Calu3 (cell line): ENCODE measurements at regions not wholly inside any gene's neighbourhood (a gene's known extent, or its start where the extent isn't known, plus 50 kb on each side); places are given as distances from the start of the nearest gene placed in this dataset.

Source experiments
- BruUV-seq: library from RNA; stranded (reverse); fragments of 400-500 nt; replicated peaks from 2 replicates; lab custom pipeline; 2021; lab: Mats Ljungman, UMichigan
- CTCF ChIA-PET: fragments of 300-600 bp; sonication (Branson Sonifier 250); formaldehyde crosslinking; loops from one replicate; lab custom pipeline; 2022; ENCODE audit warnings: antibody characterized with exemption; lab: Charles Lee
- DNase-seq: peaks from one replicate; pipeline ENCODE4 v3.0.0; 2022
- H3K27ac Mint-ChIP-seq: one replicate; pipeline ENCODE4 v1.8.0; 2022; ENCODE audit warnings: mixed read lengths; ENCODE audit not compliant: unreplicated experiment
- H3K27me3 Mint-ChIP-seq: one replicate; pipeline ENCODE4 v1.8.0; 2022; ENCODE audit warnings: mixed read lengths; ENCODE audit not compliant: unreplicated experiment
- H3K36me3 Mint-ChIP-seq: one replicate; pipeline ENCODE4 v1.8.0; 2022; ENCODE audit warnings: mild to moderate bottlenecking, moderate library complexity, mixed read lengths; ENCODE audit not compliant: insufficient read depth, unreplicated experiment
- H3K4me1 Mint-ChIP-seq: one replicate; pipeline ENCODE4 v1.8.0; 2022; ENCODE audit warnings: mild to moderate bottlenecking, low read depth, mixed read lengths; ENCODE audit not compliant: unreplicated experiment
- H3K4me3 Mint-ChIP-seq: one replicate; pipeline ENCODE4 v1.8.0; 2022; ENCODE audit warnings: mild to moderate bottlenecking, low read depth, moderate library complexity, mixed read lengths; ENCODE audit not compliant: unreplicated experiment
- H3K9me3 Mint-ChIP-seq: one replicate; pipeline ENCODE4 v1.8.0; 2022; ENCODE audit warnings: low read depth, mixed read lengths; ENCODE audit not compliant: unreplicated experiment
- intact Hi-C: fragments of 100-400 bp; cut with micrococcal nuclease; formaldehyde crosslinking; loops from one replicate; pipeline ENCODE4 v1.10.0; 2022; ENCODE audit not compliant: unreplicated experiment
- TF ChIP-seq, protein P1 (sequence below): fragments of 200-600 bp; IDR thresholded peaks from one replicate; pipeline ENCODE4 v1.8.0; 2022; ENCODE audit warnings: antibody characterized with exemption; ENCODE audit not compliant: unreplicated experiment

GRCh38 chr1:78373676-78374075, 117.1 kb upstream of the PTGFR start:
- H3K4me3 Mint-ChIP-seq = no peak overlapping the region
- no peaks in the 10 kb centered on the region for H3K9me3 Mint-ChIP-seq
- DNase-seq = no peak
- no peaks in the 10 kb centered on the region for H3K36me3 Mint-ChIP-seq
- no TSS peak for BruUV-seq
- peaks cover 12% of the 10 kb centered on the region for H3K4me1 Mint-ChIP-seq
- TF ChIP-seq, protein P1, sequence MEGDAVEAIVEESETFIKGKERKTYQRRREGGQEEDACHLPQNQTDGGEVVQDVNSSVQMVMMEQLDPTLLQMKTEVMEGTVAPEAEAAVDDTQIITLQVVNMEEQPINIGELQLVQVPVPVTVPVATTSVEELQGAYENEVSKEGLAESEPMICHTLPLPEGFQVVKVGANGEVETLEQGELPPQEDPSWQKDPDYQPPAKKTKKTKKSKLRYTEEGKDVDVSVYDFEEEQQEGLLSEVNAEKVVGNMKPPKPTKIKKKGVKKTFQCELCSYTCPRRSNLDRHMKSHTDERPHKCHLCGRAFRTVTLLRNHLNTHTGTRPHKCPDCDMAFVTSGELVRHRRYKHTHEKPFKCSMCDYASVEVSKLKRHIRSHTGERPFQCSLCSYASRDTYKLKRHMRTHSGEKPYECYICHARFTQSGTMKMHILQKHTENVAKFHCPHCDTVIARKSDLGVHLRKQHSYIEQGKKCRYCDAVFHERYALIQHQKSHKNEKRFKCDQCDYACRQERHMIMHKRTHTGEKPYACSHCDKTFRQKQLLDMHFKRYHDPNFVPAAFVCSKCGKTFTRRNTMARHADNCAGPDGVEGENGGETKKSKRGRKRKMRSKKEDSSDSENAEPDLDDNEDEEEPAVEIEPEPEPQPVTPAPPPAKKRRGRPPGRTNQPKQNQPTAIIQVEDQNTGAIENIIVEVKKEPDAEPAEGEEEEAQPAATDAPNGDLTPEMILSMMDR = no peak
- intact Hi-C loops = no loop called here
- H3K27me3 Mint-ChIP-seq = no peaks in the 10 kb centered on the region
- no peak overlapping the region for H3K27ac Mint-ChIP-seq
- CTCF ChIA-PET = no interaction called here

- Mint-ChIP-seq H3K27me3 (no peaks in the 10 kb centered on the region), H3K27ac (no peak overlapping the region), H3K36me3 (no peaks in the 10 kb centered on the region), H3K4me1 (peaks cover 12% of the 10 kb centered on the region), H3K9me3 (no peaks in the 10 kb centered on the region), H3K4me3 (no peak overlapping the region)
- no TSS peak for BruUV-seq
- no peak for DNase-seq
- CTCF ChIA-PET = no interaction called here
- TF ChIP-seq, protein P1 = no peak
- intact Hi-C loops = no loop called here
Observed at GRCh38 chr1:78375996-78376395, 114.8 kb upstream of the PTGFR start.

DNA sequence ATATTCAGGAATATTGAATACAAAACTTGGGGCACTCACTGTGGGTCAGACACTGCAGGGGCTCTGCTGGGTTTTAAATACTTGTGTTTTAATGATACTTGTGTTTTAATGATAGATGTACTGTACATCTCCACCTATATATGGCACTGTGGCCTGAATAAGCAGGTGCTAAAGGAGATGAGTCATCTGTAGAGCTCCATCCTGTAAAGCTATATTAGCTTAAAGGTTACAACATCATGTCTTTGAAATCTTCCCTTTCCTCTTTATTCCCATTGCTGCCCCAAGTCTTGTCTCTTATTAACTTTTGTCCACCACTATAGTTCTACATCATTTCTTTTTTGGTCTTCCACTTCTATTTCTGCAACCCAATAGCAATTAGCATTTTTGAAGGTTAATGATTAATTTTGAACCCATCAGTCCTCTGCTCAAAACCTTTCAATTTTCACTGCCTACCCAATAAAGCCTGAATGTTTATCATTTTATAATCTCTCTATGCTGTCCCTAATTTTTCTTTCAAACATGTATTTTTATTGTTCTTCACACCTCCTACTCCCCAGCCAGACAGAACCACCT, 113.3 kb upstream of the PTGFR start:
- Mint-ChIP-seq H3K4me3 (no peak overlapping the region), H3K27ac (no peak overlapping the region), H3K4me1 (peaks cover 12% of the 10 kb centered on the region), H3K9me3 (no peaks in the 10 kb centered on the region), H3K27me3 (no peaks in the 10 kb centered on the region), H3K36me3 (no peaks in the 10 kb centered on the region)
- BruUV-seq = no TSS peak
- TF ChIP-seq, protein P1 = no peak
- intact Hi-C loops = no loop called here
- DNase-seq = no peak
- CTCF ChIA-PET = interaction anchor here (1.0 kb wide), 1 partner anchor 19 kb away, joined by 3 read pairs; no protein-coding TSS in a partner anchor

DNA sequence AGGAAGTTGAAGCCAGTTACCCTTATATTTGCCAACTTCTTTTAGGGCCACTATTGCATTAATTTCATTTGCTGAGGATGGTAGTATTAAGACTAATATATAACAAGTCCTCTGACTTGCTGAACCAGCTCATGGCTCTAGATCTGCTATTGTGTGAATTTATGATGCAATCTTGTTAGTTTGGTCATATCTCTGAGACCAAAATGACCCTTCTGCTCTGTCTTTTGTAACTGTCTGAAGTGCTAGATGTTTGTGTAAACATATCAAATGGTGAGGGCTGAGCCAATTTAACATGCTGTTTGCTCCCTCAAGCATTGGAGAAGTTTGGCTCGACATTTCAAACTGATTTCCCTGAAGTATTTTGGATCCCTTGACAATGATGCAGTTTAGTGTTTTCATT, 106.9 kb upstream of the PTGFR start:
- Mint-ChIP-seq H3K4me1 (peaks cover 10% of the 10 kb centered on the region), H3K36me3 (no peaks in the 10 kb centered on the region), H3K27me3 (no peaks in the 10 kb centered on the region), H3K27ac (no peak overlapping the region), H3K4me3 (no peak overlapping the region), H3K9me3 (no peaks in the 10 kb centered on the region)
- CTCF ChIA-PET = no interaction called here
- no peak for DNase-seq
- intact Hi-C loops = no loop called here
- TF ChIP-seq, protein P1 = no peak
- no TSS peak for BruUV-seq
